Karpas-422 (cell line): ENCODE measurements at regions not wholly inside any gene's neighbourhood (a gene's known extent, or its start where the extent isn't known, plus 50 kb on each side); places are given as distances from the start of the nearest gene placed in this dataset.
"Not testable (repeated sequence)": the region's sequence is repeated elsewhere in the genome, so short reads cannot be mapped to it uniquely, and the experiment has no call there.

ENCODE experiments used
- DNase-seq: peaks from one replicate; pipeline ENCODE4 v3.0.0-alpha.2; 2015
- H2AFZ ChIP-seq: fragments of 200-600 bp; sonication (generic); 2 replicates; pipeline ENCODE4 v1.6.1; 2014; ENCODE audit warnings: antibody characterized with exemption, low read length, mixed read lengths
- H3K27ac ChIP-seq: fragments of 200-600 bp; sonication (generic); 2 replicates; pipeline ENCODE4 v1.5.1; 2014; ENCODE audit warnings: mild to moderate bottlenecking, low read length, moderate library complexity
- H3K27me3 ChIP-seq: fragments of 200-600 bp; sonication (generic); 2 replicates; pipeline ENCODE4 v1.6.1; 2014; ENCODE audit warnings: low read length, mixed read lengths
- H3K36me3 ChIP-seq: fragments of 200-600 bp; sonication (generic); 2 replicates; pipeline ENCODE4 v1.6.1; 2014; ENCODE audit warnings: low read length, mixed read lengths; ENCODE audit not compliant: insufficient read depth
- H3K4me1 ChIP-seq: fragments of 200-600 bp; sonication (generic); 2 replicates; pipeline ENCODE4 v1.6.1; 2014; ENCODE audit warnings: mild to moderate bottlenecking, low read length, mixed read lengths
- H3K4me2 ChIP-seq: fragments of 200-600 bp; sonication (generic); 2 replicates; pipeline ENCODE4 v1.6.1; 2014; ENCODE audit warnings: low read length, low read depth, mild to moderate bottlenecking; ENCODE audit not compliant: poor library complexity, severe bottlenecking
- H3K4me3 ChIP-seq: fragments of 200-600 bp; sonication (generic); 2 replicates; pipeline ENCODE4 v1.5.1; 2014; ENCODE audit warnings: mild to moderate bottlenecking, antibody characterized with exemption, low read length, mixed read lengths
- H3K79me2 ChIP-seq: fragments of 200-600 bp; sonication (generic); 2 replicates; pipeline ENCODE4 v1.6.1; 2014; ENCODE audit warnings: mild to moderate bottlenecking, low read length, mixed read lengths
- H3K9ac ChIP-seq: fragments of 200-600 bp; sonication (generic); 2 replicates; pipeline ENCODE4 v1.6.0; 2014; ENCODE audit warnings: low read length
- H3K9me2 ChIP-seq: fragments of 200-600 bp; sonication (generic), shearing (Covaris generic); replicated peaks from 2 replicates; pipeline ENCODE4 v1.6.0; 2014; ENCODE audit warnings: mild to moderate bottlenecking, low read length, moderate library complexity; ENCODE audit not compliant: insufficient read depth
- H3K9me3 ChIP-seq: fragments of 300-700, 200-600 bp; sonication (generic); 2 replicates; pipeline ENCODE4 v1.6.1; 2014; ENCODE audit warnings: low read length, mixed read lengths
- H4K20me1 ChIP-seq: fragments of 200-600 bp; sonication (generic); 2 replicates; pipeline ENCODE4 v1.6.1; 2014; ENCODE audit warnings: mild to moderate bottlenecking, antibody characterized with exemption, low read length, low read depth; ENCODE audit not compliant: insufficient read depth

DNA sequence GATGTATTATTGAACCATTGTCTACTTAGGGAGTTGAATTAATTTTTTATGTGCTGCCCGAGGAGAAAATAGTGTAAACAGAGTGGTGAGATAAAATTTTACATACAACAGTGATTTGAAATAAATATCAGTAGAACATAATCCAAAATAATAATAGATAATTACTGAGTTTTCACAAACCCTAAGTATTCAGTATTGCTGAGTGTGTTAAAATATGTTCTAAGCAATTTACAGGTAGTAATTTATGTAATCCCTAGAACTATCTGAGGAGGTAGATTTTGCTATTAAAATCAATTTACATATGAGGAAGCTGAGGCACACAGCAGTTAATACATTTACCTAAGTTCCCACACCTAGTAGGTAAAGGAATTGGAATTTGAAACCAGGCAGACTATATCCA lies 134.7 kb upstream of the FAT1 start:
- no peak overlapping the region for H3K27ac ChIP-seq
- H3K4me3 ChIP-seq, result no peak overlapping the region
- H3K9ac ChIP-seq, result no peak overlapping the region
- no peak overlapping the region for H3K4me2 ChIP-seq
- H3K9me3 ChIP-seq, result no peaks in the 10 kb centered on the region
- H2AFZ ChIP-seq, result no peak overlapping the region
- DNase-seq, result no peak
- H3K79me2 ChIP-seq, result no peaks in the 10 kb centered on the region
- H3K36me3 ChIP-seq, result no peaks in the 10 kb centered on the region
- H3K27me3 ChIP-seq, result no peaks in the 10 kb centered on the region
- no peaks in the 10 kb centered on the region for H4K20me1 ChIP-seq
- no peaks in the 10 kb centered on the region for H3K9me2 ChIP-seq
- no peaks in the 10 kb centered on the region for H3K4me1 ChIP-seq

DNA sequence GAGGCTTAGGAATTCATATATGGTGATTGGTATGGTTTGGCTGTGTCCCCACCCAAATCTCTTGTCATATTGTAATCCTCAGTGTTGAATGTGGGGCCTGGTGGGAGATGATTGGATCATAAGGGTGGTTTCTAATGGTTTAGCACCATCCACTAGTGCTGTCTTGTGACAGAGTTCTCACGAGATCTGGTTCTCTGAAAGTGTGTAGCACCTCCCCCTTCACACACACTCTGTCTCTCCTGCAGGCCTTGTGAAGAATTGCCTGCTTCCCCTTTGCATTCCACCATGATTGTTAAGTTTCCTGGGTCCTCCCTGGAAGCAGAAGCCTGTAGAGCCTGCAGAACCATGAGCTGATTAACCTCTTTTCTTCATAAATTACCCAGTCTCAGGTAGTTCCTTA lies 135.8 kb upstream of the FAT1 start:
- Histone ChIP-seq H3K27me3 (no peaks in the 10 kb centered on the region), H3K36me3 (no peaks in the 10 kb centered on the region), H3K4me2 (no peak overlapping the region), H4K20me1 (no peaks in the 10 kb centered on the region), H3K9ac (no peak overlapping the region), H3K9me2 (no peaks in the 10 kb centered on the region), H2AFZ (no peak overlapping the region), H3K4me1 (no peaks in the 10 kb centered on the region), H3K4me3 (no peak overlapping the region), H3K79me2 (no peaks in the 10 kb centered on the region), H3K9me3 (no peaks in the 10 kb centered on the region), H3K27ac (no peak overlapping the region)
- no peak for DNase-seq

DNA sequence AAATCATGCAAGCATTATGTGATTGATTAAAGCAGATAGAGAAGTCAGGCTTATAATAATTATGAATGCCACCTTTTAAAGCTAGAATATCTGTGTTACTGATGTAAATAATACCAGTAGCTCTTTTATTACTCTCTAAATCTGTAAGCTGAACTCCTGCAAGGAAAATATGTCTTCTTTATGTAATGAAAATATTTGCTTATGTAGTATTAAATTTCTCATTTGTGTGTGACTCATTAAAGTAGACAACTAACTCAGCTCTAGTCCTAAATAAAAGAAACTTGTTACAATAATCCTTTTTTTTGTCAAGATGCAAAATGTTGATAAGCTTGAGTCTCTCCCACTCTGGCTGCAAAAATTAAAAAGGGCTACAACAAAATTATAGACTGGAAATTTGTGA lies 137.7 kb upstream of the FAT1 start:
- Histone ChIP-seq H3K4me2 (no peak overlapping the region), H3K36me3 (no peaks in the 10 kb centered on the region), H3K27me3 (no peaks in the 10 kb centered on the region), H3K4me1 (no peaks in the 10 kb centered on the region), H3K9me2 (no peaks in the 10 kb centered on the region), H4K20me1 (no peaks in the 10 kb centered on the region), H3K27ac (no peak overlapping the region), H3K9ac (no peak overlapping the region), H3K4me3 (no peak overlapping the region), H2AFZ (no peak overlapping the region), H3K79me2 (no peaks in the 10 kb centered on the region), H3K9me3 (no peaks in the 10 kb centered on the region)
- DNase-seq, result no peak

DNA sequence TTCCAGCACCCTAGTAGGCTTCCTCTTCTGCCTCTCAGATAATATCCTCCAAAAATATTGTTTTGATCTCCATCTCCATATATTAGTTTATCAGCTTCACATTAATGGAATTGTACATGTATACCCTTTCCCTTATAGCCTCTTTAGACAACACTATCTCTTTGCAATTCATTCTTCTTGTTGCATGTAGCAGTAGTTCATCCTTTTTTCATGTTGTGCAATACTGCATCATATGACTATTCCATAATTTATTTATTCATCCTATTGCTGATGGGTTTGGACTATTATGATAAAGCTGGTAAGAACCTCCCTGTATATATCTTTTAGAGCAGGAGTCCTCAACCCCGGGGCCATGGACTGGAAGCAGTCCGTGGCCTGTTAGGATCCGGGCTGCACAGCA lies 148.2 kb upstream of the FAT1 start:
- DNase-seq, result no peak

DNA sequence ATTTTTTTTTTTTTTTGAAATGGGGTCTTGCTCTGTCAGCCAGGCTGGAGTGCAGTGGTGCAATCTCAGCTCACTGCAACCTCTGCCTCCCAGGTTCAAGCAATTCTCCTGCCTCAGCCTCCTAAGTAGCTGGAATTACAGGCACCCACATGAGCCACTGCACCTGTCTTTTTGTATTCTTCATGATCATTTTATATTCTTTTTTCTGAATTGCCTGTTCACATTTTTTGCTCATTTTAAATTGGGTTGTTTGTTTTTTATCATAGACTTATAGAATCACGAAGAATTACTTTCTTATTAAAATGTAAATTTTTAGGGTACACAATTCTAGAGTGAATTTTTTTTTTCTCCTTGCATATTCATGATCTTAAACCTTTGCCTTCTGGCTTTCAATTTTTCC lies 149.4 kb upstream of the FAT1 start:
- not testable (repeated sequence) for DNase-seq, H3K4me2 ChIP-seq, H3K9me2 ChIP-seq, H3K27me3 ChIP-seq, H3K4me1 ChIP-seq, H2AFZ ChIP-seq, H3K4me3 ChIP-seq, H4K20me1 ChIP-seq, H3K79me2 ChIP-seq, H3K36me3 ChIP-seq, H3K9ac ChIP-seq, H3K9me3 ChIP-seq, H3K27ac ChIP-seq

More for the DNA sequence above, 148.2 kb upstream of the FAT1 start:
- Histone ChIP-seq H3K4me2 (no peak overlapping the region), H3K36me3 (no peaks in the 10 kb centered on the region), H3K4me1 (no peaks in the 10 kb centered on the region), H2AFZ (no peak overlapping the region), H3K79me2 (no peaks in the 10 kb centered on the region), H3K9me2 (no peaks in the 10 kb centered on the region), H3K27ac (no peak overlapping the region), H3K9me3 (no peaks in the 10 kb centered on the region), H3K4me3 (no peak overlapping the region), H3K27me3 (no peaks in the 10 kb centered on the region), H4K20me1 (no peaks in the 10 kb centered on the region), H3K9ac (no peak overlapping the region)

DNA sequence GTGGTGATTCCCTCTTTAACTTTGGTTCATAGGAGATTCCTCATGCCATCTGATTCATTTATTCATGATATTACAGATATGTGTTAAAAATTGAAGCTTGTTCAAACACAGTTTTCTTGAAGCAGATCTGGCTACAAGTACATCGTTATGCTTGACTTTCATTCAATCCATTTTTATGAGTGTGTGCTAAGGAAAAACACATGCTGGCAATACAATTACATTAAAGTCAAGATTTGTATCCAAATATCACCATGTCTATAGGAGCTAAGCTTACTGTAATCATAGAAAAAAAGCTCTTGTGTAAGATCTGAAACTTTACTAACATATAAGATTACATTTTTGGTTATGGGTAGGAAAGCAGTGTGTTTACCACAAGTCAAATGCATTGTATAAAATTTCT lies 151.8 kb upstream of the FAT1 start:
- Histone ChIP-seq H3K4me2 (no peak overlapping the region), H3K9me3 (no peaks in the 10 kb centered on the region), H3K9ac (no peak overlapping the region), H4K20me1 (no peaks in the 10 kb centered on the region), H3K36me3 (no peaks in the 10 kb centered on the region), H2AFZ (no peak overlapping the region), H3K79me2 (no peaks in the 10 kb centered on the region), H3K4me1 (no peaks in the 10 kb centered on the region), H3K4me3 (no peak overlapping the region), H3K27me3 (no peaks in the 10 kb centered on the region), H3K9me2 (no peaks in the 10 kb centered on the region), H3K27ac (no peak overlapping the region)
- no peak for DNase-seq

DNA sequence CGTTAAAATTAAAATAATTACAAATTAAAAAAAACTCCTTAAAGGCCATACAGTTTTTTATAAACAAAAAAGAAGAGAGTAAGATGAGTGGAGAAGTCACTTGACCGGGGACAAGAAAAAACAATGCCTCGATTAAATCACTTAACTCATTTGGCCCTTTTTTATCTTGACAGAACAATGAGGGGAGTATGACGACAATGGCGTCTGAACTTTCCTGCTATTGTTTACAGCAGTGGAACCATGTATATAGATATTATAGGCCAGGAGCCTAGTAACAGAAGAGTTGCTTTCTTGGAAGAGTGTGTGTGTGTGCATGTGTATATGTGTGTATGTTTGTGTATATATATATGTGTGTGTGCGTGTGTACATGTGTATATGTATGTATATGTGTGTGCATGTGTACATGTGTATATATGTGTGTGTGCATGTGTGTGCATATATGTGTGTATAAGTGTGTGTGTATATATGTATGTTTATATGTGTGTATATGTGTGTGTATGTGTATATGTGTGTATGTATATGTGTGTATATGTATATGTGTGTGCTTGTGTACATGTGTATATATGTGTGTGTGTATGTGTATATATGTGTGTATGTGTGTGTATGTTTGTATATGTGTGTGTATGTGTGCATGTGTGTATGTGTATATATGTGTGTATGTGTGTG lies 153.4 kb upstream of the FAT1 start:
- Histone ChIP-seq H3K9me3 (no peaks in the 10 kb centered on the region), H3K27me3 (no peaks in the 10 kb centered on the region), H3K4me2 (no peak overlapping the region), H3K9ac (no peak overlapping the region), H3K4me1 (no peaks in the 10 kb centered on the region), H3K9me2 (no peaks in the 10 kb centered on the region), H3K79me2 (no peaks in the 10 kb centered on the region), H3K27ac (no peak overlapping the region), H4K20me1 (no peaks in the 10 kb centered on the region), H3K4me3 (no peak overlapping the region), H2AFZ (no peak overlapping the region), H3K36me3 (no peaks in the 10 kb centered on the region)
- DNase-seq, result no peak

DNA sequence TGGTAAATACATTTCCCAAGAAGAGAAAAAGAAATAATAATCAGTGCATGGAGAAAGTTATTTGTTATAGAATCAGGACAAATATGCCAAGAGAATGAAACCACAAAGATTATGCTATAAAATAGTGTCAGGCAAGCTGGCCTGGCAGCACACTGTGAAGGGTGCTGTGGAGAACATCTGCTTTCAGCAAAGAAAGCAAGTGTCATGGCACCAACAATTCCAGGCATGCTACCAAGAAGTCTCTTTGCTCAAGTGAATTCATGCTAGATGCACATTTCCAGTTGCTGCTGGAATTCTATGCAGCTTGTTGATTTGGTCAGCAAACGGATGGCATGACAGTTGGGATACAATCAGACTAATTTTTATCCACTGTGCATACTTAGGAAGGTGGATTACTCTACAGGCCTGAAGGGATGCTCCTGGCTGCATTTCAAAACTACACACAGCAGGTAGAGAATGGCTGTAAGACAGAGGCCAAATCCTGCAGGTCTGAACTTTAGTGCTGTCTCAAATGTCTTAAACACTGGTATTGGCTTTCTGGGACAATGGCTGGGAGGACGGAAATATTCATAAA lies 154.6 kb upstream of the FAT1 start:
- no peak overlapping the region for H3K4me2 ChIP-seq
- DNase-seq, result no peak
- no peaks in the 10 kb centered on the region for H3K79me2 ChIP-seq
- H2AFZ ChIP-seq, result no peak overlapping the region
- H3K9ac ChIP-seq, result no peak overlapping the region
- no peaks in the 10 kb centered on the region for H3K9me3 ChIP-seq
- no peaks in the 10 kb centered on the region for H3K9me2 ChIP-seq
- no peaks in the 10 kb centered on the region for H3K36me3 ChIP-seq
- no peaks in the 10 kb centered on the region for H4K20me1 ChIP-seq
- H3K27me3 ChIP-seq, result no peaks in the 10 kb centered on the region
- H3K27ac ChIP-seq, result no peak overlapping the region
- H3K4me1 ChIP-seq, result no peaks in the 10 kb centered on the region
- no peak overlapping the region for H3K4me3 ChIP-seq
